CD4-positive, alpha-beta T cell treated with Interleukin-17A for 4 hours (primary cell): ENCODE measurements at regions not wholly inside any gene's neighbourhood (a gene's known extent, or its start where the extent isn't known, plus 50 kb on each side); places are given as distances from the start of the nearest gene placed in this dataset.

Experiments
- DNase-seq: peaks from one replicate; pipeline ENCODE4 v3.0.0-alpha.2; 2020; ENCODE audit warnings: mixed read lengths

- DNase-seq = no peak
These were observed 360.9 kb upstream of the CBLB start for GRCh38 chr3:106229495-106230278.

GRCh38 chr3:106231086-106231485 is 362.3 kb upstream of the CBLB start:
- DNase-seq = no peak

- no peak for DNase-seq
These were observed 364.1 kb upstream of the CBLB start for GRCh38 chr3:106232956-106233355.

- no peak for DNase-seq
These were observed 370.4 kb upstream of the CBLB start for GRCh38 chr3:106239195-106239697.

GRCh38 chr3:106241593-106241992 is 372.8 kb upstream of the CBLB start:
- DNase-seq = no peak

GRCh38 chr3:106242781-106243180 is 374.0 kb upstream of the CBLB start:
- no peak for DNase-seq

- no peak for DNase-seq
These were observed 376.6 kb upstream of the CBLB start for GRCh38 chr3:106245400-106245799.

- no peak for DNase-seq
These were observed 379.3 kb upstream of the CBLB start for GRCh38 chr3:106247902-106248684.

GRCh38 chr3:106249159-106249558 is 380.3 kb upstream of the CBLB start:
- no peak for DNase-seq

- DNase-seq = no peak
These were observed 381.2 kb upstream of the CBLB start for GRCh38 chr3:106249981-106250380.

GRCh38 chr3:106251160-106251892 is 382.5 kb upstream of the CBLB start:
- no peak for DNase-seq

- DNase-seq = no peak
These were observed 387.0 kb upstream of the CBLB start for GRCh38 chr3:106255870-106256248.

GRCh38 chr3:106256249-106256957 is 387.6 kb upstream of the CBLB start:
- DNase-seq = no peak

- DNase-seq = no peak
These were observed 388.4 kb upstream of the CBLB start for GRCh38 chr3:106257172-106257571.

- no peak for DNase-seq
These were observed 392.6 kb upstream of the CBLB start for GRCh38 chr3:106261396-106261795.

- no peak for DNase-seq
These were observed 393.3 kb upstream of the CBLB start for GRCh38 chr3:106261915-106262683.

- DNase-seq = no peak
These were observed 394.2 kb upstream of the CBLB start for GRCh38 chr3:106263011-106263410.

- DNase-seq = no peak
These were observed 394.7 kb upstream of the CBLB start for GRCh38 chr3:106263546-106263945.

- DNase-seq = no peak
These were observed 396.9 kb upstream of the CBLB start for GRCh38 chr3:106265704-106266103.

GRCh38 chr3:106268696-106269095 is 399.9 kb upstream of the CBLB start:
- no peak for DNase-seq

GRCh38 chr3:106272302-106272701 is 403.5 kb upstream of the CBLB start:
- no peak for DNase-seq

- no peak for DNase-seq
These were observed 406.8 kb upstream of the CBLB start for GRCh38 chr3:106275592-106275991.
